Hematopoietic multipotent progenitor cell treated with erythropoietin and hydrocortisone succinate and interleukin-3 and kit ligand, for 8 days (in vitro differentiated cells): ENCODE measurements at regions not wholly inside any gene's neighbourhood (a gene's known extent, or its start where the extent isn't known, plus 50 kb on each side); places are given as distances from the start of the nearest gene placed in this dataset.

ENCODE experiments used
- DNase-seq: peaks from one replicate; pipeline ENCODE4 v3.0.0-alpha.2; 2015

DNA sequence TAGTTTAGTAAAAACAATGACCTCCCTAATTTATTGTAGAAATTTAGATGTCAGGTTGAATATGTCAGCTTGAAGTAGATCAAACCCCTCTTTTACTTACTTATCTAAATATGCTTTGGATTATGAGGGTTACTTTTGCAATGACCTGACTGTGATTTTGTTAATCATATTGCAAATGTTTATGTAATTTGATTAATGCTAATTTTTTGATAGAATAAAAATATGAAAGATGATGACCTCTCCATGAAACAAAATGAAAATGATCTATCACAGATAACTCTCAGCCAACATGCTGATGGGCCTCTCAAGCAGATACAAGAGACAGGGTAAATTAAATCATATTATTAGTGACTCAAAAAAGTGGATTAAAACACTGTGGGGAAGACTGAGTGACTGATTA, 131.0 kb downstream of the CEP57L1 start:
- DNase-seq: no peak

DNA sequence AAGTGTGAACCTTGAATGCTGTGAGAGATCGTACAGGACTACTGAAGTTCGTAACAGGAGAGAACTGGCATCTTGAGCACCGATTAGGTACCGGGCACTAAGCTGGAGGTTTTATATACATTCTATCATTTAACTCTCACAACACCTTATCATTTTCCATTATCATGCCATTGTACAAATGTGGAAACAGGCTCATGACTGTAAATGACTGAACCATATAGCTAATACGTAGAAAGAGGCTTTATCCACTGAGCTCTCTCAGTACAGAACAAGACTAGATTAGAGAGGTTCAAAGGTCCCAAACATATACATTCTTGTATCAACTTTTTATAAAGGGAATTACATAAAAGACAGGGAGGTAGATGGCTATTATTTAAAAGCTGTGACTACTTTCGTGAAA, 130.6 kb downstream of the CEP57L1 start:
- DNase-seq: no peak

DNA sequence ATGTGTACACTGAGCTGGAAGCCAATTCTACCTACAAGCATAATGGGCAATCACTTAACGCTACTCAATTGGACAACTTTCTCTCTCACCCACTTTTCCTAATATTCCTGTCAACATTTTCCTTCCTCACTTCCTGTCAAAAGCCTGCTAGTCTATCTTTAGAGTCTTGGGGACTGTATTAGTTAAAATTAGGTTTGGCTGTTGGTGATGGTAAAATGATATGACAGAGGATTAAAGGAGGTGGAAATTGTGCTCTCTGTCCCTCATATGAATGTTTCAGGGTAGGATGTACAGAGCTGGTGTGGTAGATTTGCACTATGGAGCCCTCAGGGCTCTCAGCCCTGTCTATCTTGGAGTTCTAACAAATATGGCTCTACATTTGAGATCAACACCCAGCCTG, 129.7 kb downstream of the CEP57L1 start:
- no peak for DNase-seq

DNA sequence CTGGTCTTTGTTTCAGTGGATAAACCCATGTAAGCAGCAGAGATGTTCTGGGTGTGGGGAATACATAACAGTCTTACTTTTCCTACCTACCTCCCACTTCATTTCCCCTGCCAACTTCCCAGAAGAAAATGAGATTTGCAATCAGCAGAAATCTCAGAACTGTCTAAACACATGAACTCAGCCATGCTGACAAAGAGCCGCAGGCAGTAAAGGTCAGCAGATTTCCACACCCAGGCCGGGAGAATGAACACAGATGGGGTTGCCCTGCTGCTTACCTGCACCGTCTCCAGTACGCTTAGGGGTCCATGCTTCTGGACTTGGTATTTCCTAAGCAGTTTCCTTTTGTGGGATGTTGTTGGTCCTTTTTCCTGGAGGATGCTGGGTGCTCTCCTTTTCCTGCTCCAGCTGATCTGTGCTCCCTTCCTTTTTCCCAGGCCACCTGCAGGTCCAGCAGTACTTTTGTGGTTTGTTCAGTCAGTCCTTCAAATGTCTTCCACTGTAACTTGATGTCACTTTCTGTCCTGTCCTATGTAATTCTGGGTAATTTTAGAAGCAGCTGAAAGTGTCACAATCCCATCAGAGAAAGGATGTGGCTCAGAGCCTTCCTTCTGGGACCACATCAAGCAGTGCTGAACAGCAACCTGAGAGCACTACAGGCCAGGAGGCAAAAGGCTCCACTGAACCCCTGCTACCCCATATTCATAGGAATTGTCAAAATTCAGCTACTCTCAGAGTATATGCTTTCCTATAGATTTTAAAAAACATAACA, 129.0 kb downstream of the CEP57L1 start:
- DNase-seq: no peak

DNA sequence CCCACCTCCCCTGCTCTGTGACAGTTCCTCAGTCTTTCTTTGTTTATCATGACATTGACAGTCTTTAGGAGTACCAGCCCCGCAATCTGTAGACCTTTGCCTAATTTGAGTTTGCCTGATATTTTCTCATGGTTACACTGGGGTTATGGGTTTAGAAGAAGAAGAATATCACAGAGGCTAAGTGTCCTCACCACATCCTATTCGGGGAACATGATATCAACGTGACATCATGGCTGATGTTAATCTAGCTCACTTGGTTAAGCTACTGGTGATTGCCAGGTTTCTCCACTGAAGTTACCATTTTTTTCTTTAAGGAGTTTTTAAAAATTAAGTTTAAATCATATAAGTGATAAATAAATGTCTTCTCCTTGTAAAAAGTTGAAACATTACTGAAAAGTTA, 127.5 kb downstream of the CEP57L1 start:
- no peak for DNase-seq

DNA sequence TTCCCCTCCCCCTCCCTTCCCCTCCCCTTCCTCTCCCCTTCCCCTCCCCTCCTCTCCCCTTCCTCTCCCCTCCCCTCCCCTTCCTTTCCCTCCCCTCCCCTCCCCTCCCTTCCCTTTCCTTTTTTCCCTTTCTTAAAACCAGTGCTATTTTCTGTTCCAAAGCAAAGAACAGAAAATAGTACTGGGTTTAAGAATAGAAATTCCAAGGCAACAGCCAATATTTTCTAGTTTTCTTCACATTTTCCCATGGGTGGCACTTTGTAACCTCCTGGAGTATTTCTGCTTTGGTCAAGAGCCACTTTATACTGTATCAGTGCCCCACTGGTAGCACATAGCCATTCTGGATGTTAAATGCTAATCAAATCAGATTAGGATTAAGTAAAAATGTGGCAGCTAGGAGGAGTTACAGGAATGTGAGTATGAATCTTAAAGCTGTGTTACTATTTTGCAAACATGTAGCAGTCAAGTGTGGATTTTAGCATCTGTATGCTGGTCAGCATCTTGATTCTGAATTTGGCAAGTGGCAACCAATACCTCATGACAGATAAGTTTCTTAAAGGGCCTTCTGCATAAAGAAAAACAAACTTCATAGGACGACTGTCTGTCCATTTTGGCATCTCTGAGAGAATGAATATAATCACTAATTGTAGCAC, 126.4 kb downstream of the CEP57L1 start:
- DNase-seq: no peak
